Uterus (tissue), 3 donors: ENCODE measurements at regions not wholly inside any gene's neighbourhood (a gene's known extent, or its start where the extent isn't known, plus 50 kb on each side); places are given as distances from the start of the nearest gene placed in this dataset.

Experiments used
- DNase-seq, 2 donors: peaks; one replicate each; pipeline ENCODE4 v3.0.0-alpha.2; 2019 to 2020
- H3K27ac ChIP-seq, 2 donors: fragments of 200-600 bp; sonication (generic); 1 replicate in 1 of 2; 2 replicates in 1 of 2; pipeline ENCODE4 v1.5.1; 2016 to 2018
- H3K27me3 ChIP-seq, 2 donors: fragments of 200-600 bp; sonication (generic); one replicate each; pipeline ENCODE4 v1.5.1; 2018 to 2019; ENCODE audit warnings: control low read depth in 1 of 2
- H3K36me3 ChIP-seq, 2 donors: fragments of 200-600 bp; sonication (generic); one replicate each; pipeline ENCODE4 v1.5.1; 2019; ENCODE audit warnings: control low read depth in 1 of 2
- H3K4me1 ChIP-seq, 2 donors: fragments of 200-600 bp; sonication (generic); one replicate each; pipeline ENCODE4 v1.5.1; 2018 to 2019; ENCODE audit warnings: control low read depth in 1 of 2
- H3K4me3 ChIP-seq, 2 donors: fragments of 200-600 bp; sonication (generic); 1 replicate in 1 of 2; 2 replicates in 1 of 2; pipeline ENCODE4 v1.5.1; 2018 to 2019; ENCODE audit warnings: mild to moderate bottlenecking in 1 of 2
- H3K9me3 ChIP-seq, 2 donors: fragments of 200-600 bp; sonication (generic); one replicate each; pipeline ENCODE4 v1.5.1; 2019; ENCODE audit warnings: control low read depth in 1 of 2
- CTCF ChIP-seq, 4 experiments: fragments of 200-600 bp in 2 of 4; fragments of 450-650 bp in 2 of 4; sonication (generic) in 2 of 4; IDR thresholded peaks; one replicate each; pipeline ENCODE4 v1.5.1; 2016 to 2019; ENCODE audit warnings: antibody characterized with exemption in 4 of 4, mild to moderate bottlenecking in 2 of 4, moderate library complexity in 1 of 4
- POLR2A ChIP-seq, 2 donors: fragments of 450-650 bp; IDR thresholded peaks; one replicate each; pipeline ENCODE4 v1.6.1; 2016; ENCODE audit warnings: antibody characterized with exemption in 2 of 2, mild to moderate bottlenecking in 1 of 2, moderate library complexity in 1 of 2
- intact Hi-C: fragments of 100-400 bp; cut with DNase I; formaldehyde crosslinking; loops from one replicate; pipeline ENCODE4 v1.15.1; 2023; ENCODE audit warnings: low total_unique reads
- donor health status: DM: yes; HTN: yes; CAD: no.

GRCh38 chr17:27218719-27219488 lies 75.0 kb upstream of the WSB1 start:
- intact Hi-C loops: no loop called here
- Histone ChIP-seq H3K4me3 (no peak overlapping the region), H3K27me3 (no peaks in the 10 kb centered on the region), H3K9me3 (no peaks in the 10 kb centered on the region), H3K36me3 (no peaks in the 10 kb centered on the region), H3K4me1 (no peaks in the 10 kb centered on the region), H3K27ac (no peak overlapping the region)
- no peak for DNase-seq
- no peak for TF ChIP-seq POLR2A (IDR thresholded peaks at IDR 0.05)
- no peak for TF ChIP-seq CTCF (IDR thresholded peaks at IDR 0.05)

- no peaks in the 10 kb centered on the region for H3K27me3 ChIP-seq
- intact Hi-C loops: no loop called here
Measured at GRCh38 chr17:27222515-27222914, 71.4 kb upstream of the WSB1 start.

GRCh38 chr17:27224526-27225315 lies 69.2 kb upstream of the WSB1 start:
- Histone ChIP-seq H3K4me3 (no peak overlapping the region), H3K36me3 (no peaks in the 10 kb centered on the region), H3K27ac (no peak overlapping the region), H3K4me1 (no peaks in the 10 kb centered on the region), H3K9me3 (no peaks in the 10 kb centered on the region), H3K27me3 (no peaks in the 10 kb centered on the region)
- no peak for TF ChIP-seq CTCF (IDR thresholded peaks at IDR 0.05)
- TF ChIP-seq POLR2A (IDR thresholded peaks at IDR 0.05): no peak
- intact Hi-C loops: no loop called here
- no peak for DNase-seq

More at GRCh38 chr17:27222515-27222914, 71.4 kb upstream of the WSB1 start:
- TF ChIP-seq POLR2A (IDR thresholded peaks at IDR 0.05) (no peak), CTCF (IDR thresholded peaks at IDR 0.05) (no peak)
- Histone ChIP-seq H3K36me3 (no peaks in the 10 kb centered on the region), H3K4me1 (no peaks in the 10 kb centered on the region), H3K27ac (no peak overlapping the region), H3K9me3 (no peaks in the 10 kb centered on the region), H3K4me3 (no peak overlapping the region)
- no peak for DNase-seq

GRCh38 chr17:27226611-27227230 lies 67.2 kb upstream of the WSB1 start:
- Histone ChIP-seq H3K9me3 (no peaks in the 10 kb centered on the region), H3K36me3 (no peaks in the 10 kb centered on the region), H3K27ac (no peak overlapping the region), H3K4me1 (no peaks in the 10 kb centered on the region), H3K27me3 (no peaks in the 10 kb centered on the region), H3K4me3 (no peak overlapping the region)
- no peak for DNase-seq
- TF ChIP-seq POLR2A (IDR thresholded peaks at IDR 0.05) (no peak), CTCF (IDR thresholded peaks at IDR 0.05) (no peak)
- intact Hi-C loops: no loop called here

GRCh38 chr17:27230996-27231395 lies 62.9 kb upstream of the WSB1 start:
- intact Hi-C loops: no loop called here
- H3K27ac ChIP-seq: no peak overlapping the region
- no peaks in the 10 kb centered on the region for H3K9me3 ChIP-seq
- no peaks in the 10 kb centered on the region for H3K4me1 ChIP-seq
- TF ChIP-seq POLR2A (IDR thresholded peaks at IDR 0.05) (no peak), CTCF (IDR thresholded peaks at IDR 0.05) (no peak)
- H3K36me3 ChIP-seq: no peaks in the 10 kb centered on the region
- H3K27me3 ChIP-seq: no peaks in the 10 kb centered on the region
- no peak for DNase-seq
- no peak overlapping the region for H3K4me3 ChIP-seq
